GM19395 (cell line): ENCODE measurements at regions not wholly inside any gene's neighbourhood (a gene's known extent, or its start where the extent isn't known, plus 50 kb on each side); places are given as distances from the start of the nearest gene placed in this dataset.
"Not testable (repeated sequence)": the region's sequence is repeated elsewhere in the genome, so short reads cannot be mapped to it uniquely, and the experiment has no call there.

Experiments
- ATAC-seq: cut with Tn5 transposase; IDR thresholded peaks from one replicate; pipeline ENCODE4 v1.9.1; 2021; ENCODE audit warnings: mild to moderate bottlenecking, moderate library complexity; ENCODE audit not compliant: unreplicated experiment

- ATAC-seq: no peak
These were observed 1077.6 kb upstream of the FOXG1 start for GRCh38 chr14:27688841-27689444.

- ATAC-seq: no peak
These were observed 1054.2 kb upstream of the FOXG1 start for GRCh38 chr14:27712364-27712763.

- no peak for ATAC-seq
These were observed 1051.0 kb upstream of the FOXG1 start for GRCh38 chr14:27715561-27715960.

- ATAC-seq: no peak
These were observed 1044.8 kb upstream of the FOXG1 start for GRCh38 chr14:27721760-27722159.

GRCh38 chr14:27725482-27725881 is 1041.1 kb upstream of the FOXG1 start:
- no peak for ATAC-seq

- ATAC-seq: no peak
These were observed 1039.3 kb upstream of the FOXG1 start for GRCh38 chr14:27727251-27727770.

GRCh38 chr14:27730204-27730603 is 1036.4 kb upstream of the FOXG1 start:
- no peak for ATAC-seq

GRCh38 chr14:27739657-27740156 is 1026.9 kb upstream of the FOXG1 start:
- no peak for ATAC-seq

GRCh38 chr14:27750114-27750513 is 1016.5 kb upstream of the FOXG1 start:
- no peak for ATAC-seq

GRCh38 chr14:27757642-27758041 is 1008.9 kb upstream of the FOXG1 start:
- ATAC-seq: not testable (repeated sequence)

GRCh38 chr14:27760367-27760766 is 1006.2 kb upstream of the FOXG1 start:
- not testable (repeated sequence) for ATAC-seq

GRCh38 chr14:27799066-27800028 is 967.2 kb upstream of the FOXG1 start:
- ATAC-seq: not testable (repeated sequence)

- not testable (repeated sequence) for ATAC-seq
These were observed 948.7 kb upstream of the FOXG1 start for GRCh38 chr14:27817746-27818430.

- not testable (repeated sequence) for ATAC-seq
These were observed 940.4 kb upstream of the FOXG1 start for GRCh38 chr14:27826149-27826548.

GRCh38 chr14:27831978-27832377 is 934.6 kb upstream of the FOXG1 start:
- not testable (repeated sequence) for ATAC-seq

GRCh38 chr14:27833001-27833400 is 933.6 kb upstream of the FOXG1 start:
- ATAC-seq: not testable (repeated sequence)

GRCh38 chr14:27836386-27836785 is 930.2 kb upstream of the FOXG1 start:
- ATAC-seq: no peak

- ATAC-seq: no peak
These were observed 921.2 kb upstream of the FOXG1 start for GRCh38 chr14:27845241-27845850.

- ATAC-seq: no peak
These were observed 920.7 kb upstream of the FOXG1 start for GRCh38 chr14:27845902-27846301.

- ATAC-seq: not testable (repeated sequence)
These were observed 919.1 kb upstream of the FOXG1 start for GRCh38 chr14:27847480-27847879.

- not testable (repeated sequence) for ATAC-seq
These were observed 917.4 kb upstream of the FOXG1 start for GRCh38 chr14:27849193-27849592.
